Skeletal muscle tissue (tissue), 3 donors: ENCODE measurements at regions not wholly inside any gene's neighbourhood (a gene's known extent, or its start where the extent isn't known, plus 50 kb on each side); places are given as distances from the start of the nearest gene placed in this dataset.

ENCODE experiments used
- H3K27ac ChIP-seq: one replicate; pipeline ENCODE4 v1.7.0; 2013; ENCODE audit warnings: mild to moderate bottlenecking, low read depth, low read length, inconsistent platforms
- H3K27me3 ChIP-seq, 3 donors: one replicate each; pipeline ENCODE4 v1.7.0; 2013; ENCODE audit warnings: low read length in 3 of 3; ENCODE audit not compliant: control insufficient read depth in 3 of 3, insufficient read depth in 3 of 3
- H3K36me3 ChIP-seq, 3 donors: one replicate each; pipeline ENCODE4 v1.7.0; 2013; ENCODE audit warnings: low read length in 3 of 3; ENCODE audit not compliant: control insufficient read depth in 3 of 3, insufficient read depth in 3 of 3
- H3K4me1 ChIP-seq, 3 donors: one replicate each; pipeline ENCODE4 v1.7.0; 2013; ENCODE audit warnings: low read length in 3 of 3, mild to moderate bottlenecking in 3 of 3; ENCODE audit not compliant: control insufficient read depth in 3 of 3, insufficient read depth in 3 of 3
- H3K4me3 ChIP-seq, 3 donors: one replicate each; pipeline ENCODE4 v1.7.0; 2013; ENCODE audit warnings: low read length in 3 of 3
- H3K9ac ChIP-seq, 3 donors: one replicate each; pipeline ENCODE4 v1.7.0; 2013; ENCODE audit warnings: low read length in 3 of 3, mild to moderate bottlenecking in 3 of 3, moderate library complexity in 2 of 3, low read depth in 1 of 3
- H3K9me3 ChIP-seq, 3 donors: one replicate each; pipeline ENCODE4 v1.7.0; 2013; ENCODE audit warnings: low read length in 3 of 3; ENCODE audit not compliant: control insufficient read depth in 3 of 3
- donor health status: Osteomylitis.

DNA sequence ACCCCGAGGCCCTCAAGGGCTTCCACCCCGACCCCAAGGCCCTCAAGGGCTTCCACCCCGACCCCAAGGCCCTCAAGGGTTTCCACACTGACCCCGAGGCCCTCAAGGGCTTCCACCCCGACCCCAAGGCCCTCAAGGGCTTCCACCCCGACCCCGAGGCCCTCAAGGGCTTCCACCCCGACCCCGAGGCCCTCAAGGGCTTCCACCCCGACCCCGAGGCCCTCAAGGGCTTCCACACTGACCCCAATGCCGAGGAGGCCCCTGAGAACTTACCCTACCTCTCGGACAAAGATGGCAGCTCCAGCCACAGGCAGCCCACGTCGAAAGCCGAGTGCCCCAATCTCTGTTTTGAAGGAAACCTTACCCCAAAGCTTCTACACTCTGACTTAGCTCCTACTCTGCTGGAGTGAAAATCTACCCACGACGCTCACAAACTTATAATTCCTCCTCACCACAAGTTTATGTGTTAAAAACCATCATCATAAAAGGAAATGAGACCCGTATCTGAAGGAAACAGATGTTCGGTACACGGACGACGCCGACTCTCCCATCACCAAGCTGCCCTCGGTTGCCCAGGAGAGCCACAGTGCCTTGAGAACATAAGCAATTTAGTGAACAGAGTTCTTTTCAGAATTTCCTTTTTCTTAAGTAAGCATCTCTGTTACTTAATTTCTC lies 61.2 kb upstream of the RPH3AL start:
- Histone ChIP-seq H3K27ac (no peak overlapping the region), H3K9me3 (no peaks in the 10 kb centered on the region), H3K4me3 (no peak overlapping the region), H3K4me1 (peaks cover 15 to 31% (median 19%) of the 10 kb centered on the region in 3 donors), H3K27me3 (no peaks in the 10 kb centered on the region), H3K9ac (no peak overlapping the region), H3K36me3 (peaks cover 0 to 5% (median 0%) of the 10 kb centered on the region in 3 donors)

- no peaks in the 10 kb centered on the region for H3K27me3 ChIP-seq
- H3K4me1 ChIP-seq = peaks cover 15 to 31% (median 19%) of the 10 kb centered on the region in 3 donors
- H3K36me3 ChIP-seq = peaks cover 0 to 5% (median 0%) of the 10 kb centered on the region in 3 donors
- no peaks in the 10 kb centered on the region for H3K9me3 ChIP-seq
- H3K9ac ChIP-seq = no peak overlapping the region
- no peak overlapping the region for H3K4me3 ChIP-seq
- no peak overlapping the region for H3K27ac ChIP-seq
These were observed 60.4 kb upstream of the RPH3AL start for GRCh38 chr17:413016-413350.

GRCh38 chr17:412211-413015 lies 59.8 kb upstream of the RPH3AL start:
- no peak overlapping the region for H3K9ac ChIP-seq
- H3K27ac ChIP-seq = no peak overlapping the region
- H3K27me3 ChIP-seq = no peaks in the 10 kb centered on the region
- no peaks in the 10 kb centered on the region for H3K9me3 ChIP-seq
- H3K4me1 ChIP-seq = peaks cover 15 to 31% (median 19%) of the 10 kb centered on the region in 3 donors
- H3K4me3 ChIP-seq = no peak overlapping the region
- H3K36me3 ChIP-seq = peaks cover 0 to 5% (median 0%) of the 10 kb centered on the region in 3 donors

DNA sequence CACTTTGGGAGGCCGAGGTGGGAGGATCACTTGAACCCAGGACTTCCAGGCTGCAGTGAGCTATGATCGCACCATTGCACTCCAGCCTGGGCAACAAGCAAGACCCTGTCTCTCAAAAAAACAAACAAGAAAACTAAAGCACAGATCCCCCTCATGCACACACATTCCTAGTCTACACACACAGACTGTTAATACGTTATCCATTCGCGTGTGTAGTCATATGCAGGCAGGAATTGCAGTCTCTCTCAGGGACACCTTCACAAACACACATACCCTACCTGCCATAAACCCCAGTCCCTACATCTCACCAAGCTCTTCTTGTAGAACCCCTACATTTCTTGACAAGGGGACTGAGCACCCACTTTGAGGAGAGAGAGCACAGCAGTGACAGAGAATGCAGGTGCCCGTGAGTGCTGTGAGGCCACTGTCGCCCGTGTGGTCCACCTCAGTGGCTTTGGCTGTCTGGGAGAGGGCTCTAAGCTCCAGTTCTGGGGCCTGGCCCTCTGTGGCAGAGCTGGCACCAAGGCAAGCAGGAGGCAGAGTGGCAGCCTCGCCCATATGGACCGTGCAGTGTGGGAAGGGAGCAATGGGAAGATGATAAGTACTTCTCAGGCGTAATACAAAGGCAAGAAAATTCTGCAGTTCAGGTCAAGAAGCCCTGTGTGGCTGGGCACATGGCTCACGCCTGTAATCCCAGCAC lies 59.0 kb upstream of the RPH3AL start:
- Histone ChIP-seq H3K27ac (no peak overlapping the region), H3K9ac (peak overlapping the region in 1 of 3 donors; percentile 3), H3K4me3 (peak overlapping the region in 1 of 3 donors; percentile 14), H3K4me1 (peaks cover 15 to 31% (median 19%) of the 10 kb centered on the region in 3 donors), H3K27me3 (no peaks in the 10 kb centered on the region), H3K9me3 (no peaks in the 10 kb centered on the region), H3K36me3 (peaks cover 0 to 5% (median 0%) of the 10 kb centered on the region in 3 donors)

GRCh38 chr17:410543-411401 lies 58.2 kb upstream of the RPH3AL start:
- Histone ChIP-seq H3K4me1 (peaks cover 15 to 31% (median 19%) of the 10 kb centered on the region in 3 donors), H3K9me3 (no peaks in the 10 kb centered on the region), H3K27me3 (no peaks in the 10 kb centered on the region), H3K9ac (peak overlapping the region; percentile 75 to 90 (median 84)), H3K27ac (peak overlapping the region; percentile 46), H3K36me3 (peaks cover 0 to 5% (median 0%) of the 10 kb centered on the region in 3 donors), H3K4me3 (peak overlapping the region; percentile 77 to 87 (median 82))

DNA sequence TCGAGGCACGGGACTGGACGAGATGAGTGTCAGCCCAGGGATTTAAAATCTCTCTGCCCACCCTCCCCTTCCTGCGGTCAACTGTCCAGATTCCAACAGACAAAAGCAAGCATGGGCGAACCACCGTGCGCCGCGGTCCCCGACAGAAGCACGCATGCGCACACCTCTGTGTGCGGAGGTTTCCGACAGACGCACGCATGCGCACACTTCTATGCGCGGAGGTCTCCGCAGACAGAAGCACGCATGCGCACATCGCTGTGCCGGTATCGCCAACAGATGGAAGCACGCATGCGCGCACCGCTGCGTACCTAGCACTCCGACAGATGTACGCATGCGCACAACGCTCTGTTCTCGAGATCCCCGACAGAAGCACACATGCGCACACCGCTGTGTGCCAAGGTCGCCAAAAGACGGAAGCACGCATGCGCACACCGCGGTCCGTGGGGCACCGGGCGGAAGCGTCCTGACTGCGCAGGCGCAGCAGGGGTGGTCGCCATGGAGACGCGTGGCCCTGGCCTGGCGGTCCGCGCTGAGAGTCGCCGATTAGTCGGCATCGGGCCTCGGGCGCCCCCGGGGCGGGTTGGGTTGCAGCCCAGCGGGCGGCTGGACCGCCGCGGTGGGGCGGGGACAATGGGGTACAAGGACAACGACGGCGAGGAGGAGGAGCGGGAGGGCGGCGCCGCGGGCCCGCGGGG lies 57.4 kb upstream of the RPH3AL start:
- Histone ChIP-seq H3K27me3 (no peaks in the 10 kb centered on the region), H3K27ac (peak overlapping the region; percentile 46), H3K36me3 (peaks cover 0 to 5% (median 0%) of the 10 kb centered on the region in 3 donors), H3K4me1 (peaks cover 15 to 31% (median 19%) of the 10 kb centered on the region in 3 donors), H3K4me3 (peak overlapping the region; percentile 82 to 89 (median 87)), H3K9ac (peak overlapping the region; percentile 79 to 90 (median 84)), H3K9me3 (no peaks in the 10 kb centered on the region)

- H3K4me1 ChIP-seq = peaks cover 15 to 31% (median 19%) of the 10 kb centered on the region in 3 donors
- no peaks in the 10 kb centered on the region for H3K9me3 ChIP-seq
- peak overlapping the region; percentile 25 to 79 (median 75) for H3K9ac ChIP-seq
- peak overlapping the region; percentile 46 for H3K27ac ChIP-seq
- peak overlapping the region; percentile 73 to 89 (median 82) for H3K4me3 ChIP-seq
- H3K36me3 ChIP-seq = peaks cover 0 to 1% (median 0%) of the 10 kb centered on the region in 3 donors
- no peaks in the 10 kb centered on the region for H3K27me3 ChIP-seq
These were observed 56.8 kb upstream of the RPH3AL start for GRCh38 chr17:409308-409847.

GRCh38 chr17:404703-405102 lies 52.1 kb upstream of the RPH3AL start:
- H3K36me3 ChIP-seq = no peaks in the 10 kb centered on the region
- no peaks in the 10 kb centered on the region for H3K9me3 ChIP-seq
- H3K9ac ChIP-seq = no peak overlapping the region
- peaks cover 0 to 5% (median 0%) of the 10 kb centered on the region in 3 donors for H3K27me3 ChIP-seq
- peaks cover 2 to 5% (median 4%) of the 10 kb centered on the region in 3 donors for H3K4me1 ChIP-seq
- no peak overlapping the region for H3K4me3 ChIP-seq
- no peak overlapping the region for H3K27ac ChIP-seq
